ENCODE measurements at regions not wholly inside any gene's neighbourhood (a gene's known extent, or its start where the extent isn't known, plus 50 kb on each side); places are given as distances from the start of the nearest gene placed in this dataset.

- Histone ChIP-seq H3K79me2 (ENCODE audit: control insufficient read depth in 1 of 2, insufficient read depth in 2 of 2, low read length in 2 of 2) (no peaks in the 10 kb centered on the region), H3K27ac (ENCODE audit: low read depth, low read length) (no peak overlapping the region), H3K9ac (replicated peaks in 1 of 4; ENCODE audit: extremely low read depth in 1 of 4, low read depth in 3 of 4, low read length in 3 of 4) (no peak overlapping the region), H2BK5ac (ENCODE audit: low read depth, low read length) (no peak overlapping the region), H4K91ac (replicated peaks; ENCODE audit: insufficient read length, low read length) (no peak overlapping the region), H4K8ac (ENCODE audit: extremely low read depth, insufficient read depth, low read length) (no peak overlapping the region; the same call in 1 of the 2 replicates), H3K9me3 (ENCODE audit: insufficient read depth in 2 of 2, low read depth in 1 of 2, low read length in 1 of 2) (peaks cover 9 to 12% of the 10 kb centered on the region in 2 experiments; a peak in 3 of 4 replicates), H3K4me2 (ENCODE audit: insufficient read depth in 1 of 2, low read depth in 2 of 2, low read length in 2 of 2) (no peak overlapping the region), H3K14ac (ENCODE audit: insufficient read length) (no peak overlapping the region), H4K20me1 (replicated peaks in 1 of 2; ENCODE audit: control insufficient read depth in 1 of 2, insufficient read depth in 2 of 2, low read length in 2 of 2) (no peaks in the 10 kb centered on the region), H3K79me1 (ENCODE audit: low read depth, low read length) (no peaks in the 10 kb centered on the region), H3K36me3 (ENCODE audit: control insufficient read depth in 2 of 4, insufficient read depth in 4 of 4, low read length in 3 of 4) (no peaks in the 10 kb centered on the region), H3K4me3 (ENCODE audit: extremely low read depth in 1 of 4, insufficient read depth in 2 of 4, low read depth in 3 of 4, low read length in 4 of 4) (no peak overlapping the region), H3K27me3 (replicated peaks in 1 of 4; ENCODE audit: control insufficient read depth in 3 of 4, extremely low read depth in 1 of 4, insufficient read depth in 3 of 4, low read length in 3 of 4) (no peaks in the 10 kb centered on the region), H2BK20ac (ENCODE audit: low read length) (no peak overlapping the region), H2AK5ac (ENCODE audit: low read depth, low read length) (no peak overlapping the region), H2AFZ (ENCODE audit: low read length) (no peak overlapping the region), H2BK120ac (replicated peaks; ENCODE audit: low read depth, low read length) (no peak overlapping the region), H4K5ac (ENCODE audit: insufficient read length, low read depth, low read length) (no peak overlapping the region), H3K23ac (ENCODE audit: insufficient read length) (no peak overlapping the region), H3K23me2 (ENCODE audit: low read depth, low read length) (no peaks in the 10 kb centered on the region; the same call in 1 of the 2 replicates), H3K4ac (replicated peaks; ENCODE audit: insufficient read length, low read depth, low read length) (no peak overlapping the region), H3K56ac (replicated peaks; ENCODE audit: insufficient read length, low read depth, low read length) (no peak overlapping the region), H2BK15ac (ENCODE audit: low read length) (no peak overlapping the region), H3K4me1 (replicated peaks in 1 of 4; ENCODE audit: control insufficient read depth in 3 of 4, insufficient read depth in 4 of 4, low read length in 3 of 4) (no peaks in the 10 kb centered on the region), H3K18ac (ENCODE audit: extremely low read depth, low read length) (no peak overlapping the region), H2BK12ac (ENCODE audit: low read depth, low read length) (no peak overlapping the region)
- WGBS, 2 experiments (ENCODE audit: extremely low coverage in 1 of 2, insufficient coverage in 1 of 2, insufficient read length in 1 of 2, insufficient replicate concordance in 2 of 2, low coverage in 1 of 2, low lambda C conversion rate in 2 of 2, missing lambda C conversion rate in 1 of 2): 90% methylated on average over 4 of the region's 4 CpGs; no CpG with 5 or more reads in 1 of the 2 experiments
- DNase-seq (ENCODE audit: low read depth in 1 of 2, low spot score in 2 of 2): no peak
- CTCF ChIA-PET (ENCODE audit: partially characterized antibody): no interaction called here
- FAIRE-seq: no peak
- POLR2A ChIA-PET (ENCODE audit: partially characterized antibody): no interaction called here
- TF ChIP-seq ATF3 (IDR thresholded peaks at IDR 0.05; ENCODE audit: insufficient read depth, low read depth, low read length) (no peak), NANOG (IDR thresholded peaks at IDR 0.05; ENCODE audit: insufficient read depth, low read depth, low read length, poor library complexity, severe bottlenecking) (no peak)
Observed at GRCh38 chr13:97727991-97728390, 225.5 kb upstream of the IPO5 start.
